ENCODE measurements at regions not wholly inside any gene's neighbourhood (a gene's known extent, or its start where the extent isn't known, plus 50 kb on each side); places are given as distances from the start of the nearest gene placed in this dataset.

GRCh38 chr6:71452697-71453370 is 164.2 kb downstream of the OGFRL1 start:
- H3K4me1 Mint-ChIP-seq: no peaks in the 10 kb centered on the region
- ATAC-seq (no peak), DNase-seq (ENCODE audit: low spot score in 2 of 2) (no peak)
- no peaks in the 10 kb centered on the region for H3K36me3 Mint-ChIP-seq
- no peak overlapping the region for H3K27ac Mint-ChIP-seq
- no peak overlapping the region for H3K4me3 Mint-ChIP-seq
- no peaks in the 10 kb centered on the region for H3K9me3 Mint-ChIP-seq

DNA sequence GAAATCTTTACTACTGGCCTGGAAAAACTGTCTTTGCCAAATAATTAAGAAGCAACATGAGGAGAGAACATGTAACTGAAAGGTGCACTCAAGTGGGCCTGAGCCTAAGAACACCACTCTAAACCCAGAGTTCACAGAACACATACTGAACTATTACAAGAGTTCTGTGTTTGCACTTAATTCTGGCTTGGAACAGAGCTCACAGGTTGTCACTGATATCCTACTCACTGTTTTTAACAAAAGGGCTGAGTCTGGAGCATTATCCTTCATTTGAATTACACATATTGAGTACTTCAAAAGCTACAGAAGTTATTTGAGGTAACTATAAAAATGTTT is 164.7 kb downstream of the OGFRL1 start:
- Mint-ChIP-seq H3K9me3 (no peaks in the 10 kb centered on the region), H3K27ac (no peak overlapping the region), H3K4me3 (no peak overlapping the region), H3K36me3 (no peaks in the 10 kb centered on the region), H3K4me1 (no peaks in the 10 kb centered on the region)
- no peak for ATAC-seq
- DNase-seq (ENCODE audit: low spot score in 2 of 2): no peak

GRCh38 chr6:71454056-71454455 is 165.4 kb downstream of the OGFRL1 start:
- Mint-ChIP-seq H3K4me3 (no peak overlapping the region), H3K9me3 (no peaks in the 10 kb centered on the region), H3K36me3 (no peaks in the 10 kb centered on the region), H3K27ac (no peak overlapping the region), H3K4me1 (no peaks in the 10 kb centered on the region)
- no peak for DNase-seq (ENCODE audit: low spot score in 2 of 2)
- ATAC-seq: no peak

DNA sequence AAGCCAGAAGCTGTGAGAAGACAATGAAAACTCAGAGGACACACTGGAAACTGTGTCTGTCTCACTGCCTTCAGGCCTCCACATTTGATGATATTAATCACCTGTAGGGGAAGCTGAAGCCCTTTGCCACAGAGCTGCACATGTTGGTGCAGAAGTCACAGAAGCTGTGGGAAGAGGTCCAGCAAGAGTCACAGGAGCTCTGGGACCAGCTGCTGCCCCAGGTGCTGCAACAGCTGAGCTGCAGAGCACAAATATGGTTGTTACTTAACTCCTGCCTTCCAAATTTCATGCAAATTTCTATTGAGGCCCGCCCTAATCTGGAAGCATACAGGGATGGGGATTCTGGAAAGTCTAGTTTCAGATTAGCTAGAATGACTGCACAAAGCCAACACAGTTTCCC is 169.3 kb downstream of the OGFRL1 start:
- DNase-seq (ENCODE audit: low spot score in 2 of 2) (no peak), ATAC-seq (no peak)
- Mint-ChIP-seq H3K4me3 (no peak overlapping the region), H3K36me3 (no peaks in the 10 kb centered on the region), H3K27ac (no peak overlapping the region), H3K4me1 (no peaks in the 10 kb centered on the region), H3K9me3 (no peaks in the 10 kb centered on the region)

- Mint-ChIP-seq H3K4me3 (no peak overlapping the region), H3K9me3 (no peaks in the 10 kb centered on the region), H3K4me1 (no peaks in the 10 kb centered on the region), H3K36me3 (no peaks in the 10 kb centered on the region), H3K27ac (no peak overlapping the region)
- ATAC-seq (no peak), DNase-seq (ENCODE audit: low spot score in 2 of 2) (no peak)
These were observed 170.6 kb downstream of the OGFRL1 start for GRCh38 chr6:71459162-71459561.

- no peaks in the 10 kb centered on the region for H3K4me1 Mint-ChIP-seq
- H3K4me3 Mint-ChIP-seq: no peak overlapping the region
- H3K27ac Mint-ChIP-seq: no peak overlapping the region
- peaks cover 4% of the 10 kb centered on the region for H3K9me3 Mint-ChIP-seq
- H3K36me3 Mint-ChIP-seq: no peaks in the 10 kb centered on the region
- DNase-seq (ENCODE audit: low spot score in 2 of 2) (no peak), ATAC-seq (no peak)
These were observed 172.3 kb downstream of the OGFRL1 start for GRCh38 chr6:71460933-71461332.

GRCh38 chr6:71463061-71463460 is 174.4 kb downstream of the OGFRL1 start:
- Mint-ChIP-seq H3K36me3 (no peaks in the 10 kb centered on the region), H3K9me3 (peaks cover 4% of the 10 kb centered on the region), H3K4me1 (no peaks in the 10 kb centered on the region), H3K27ac (no peak overlapping the region), H3K4me3 (no peak overlapping the region)
- ATAC-seq: no peak
- no peak for DNase-seq (ENCODE audit: low spot score in 2 of 2)

GRCh38 chr6:71465096-71465495 is 176.5 kb downstream of the OGFRL1 start:
- Mint-ChIP-seq H3K4me3 (no peak overlapping the region), H3K27ac (no peak overlapping the region), H3K36me3 (no peaks in the 10 kb centered on the region), H3K9me3 (peaks cover 4% of the 10 kb centered on the region), H3K4me1 (no peaks in the 10 kb centered on the region)
- no peak for DNase-seq (ENCODE audit: low spot score in 2 of 2)
- no peak for ATAC-seq

GRCh38 chr6:71466362-71466761 is 177.8 kb downstream of the OGFRL1 start:
- Mint-ChIP-seq H3K36me3 (no peaks in the 10 kb centered on the region), H3K4me3 (no peak overlapping the region), H3K9me3 (peaks cover 4% of the 10 kb centered on the region), H3K27ac (no peak overlapping the region), H3K4me1 (no peaks in the 10 kb centered on the region)
- DNase-seq (ENCODE audit: low spot score in 2 of 2): no peak
- ATAC-seq: no peak

- H3K27ac Mint-ChIP-seq: no peak overlapping the region
- no peak overlapping the region for H3K4me3 Mint-ChIP-seq
- DNase-seq (ENCODE audit: low spot score in 2 of 2) (no peak), ATAC-seq (no peak)
- H3K4me1 Mint-ChIP-seq: no peaks in the 10 kb centered on the region
- no peaks in the 10 kb centered on the region for H3K36me3 Mint-ChIP-seq
- H3K9me3 Mint-ChIP-seq: peaks cover 4% of the 10 kb centered on the region
These were observed 179.4 kb downstream of the OGFRL1 start for GRCh38 chr6:71468038-71468437.

DNA sequence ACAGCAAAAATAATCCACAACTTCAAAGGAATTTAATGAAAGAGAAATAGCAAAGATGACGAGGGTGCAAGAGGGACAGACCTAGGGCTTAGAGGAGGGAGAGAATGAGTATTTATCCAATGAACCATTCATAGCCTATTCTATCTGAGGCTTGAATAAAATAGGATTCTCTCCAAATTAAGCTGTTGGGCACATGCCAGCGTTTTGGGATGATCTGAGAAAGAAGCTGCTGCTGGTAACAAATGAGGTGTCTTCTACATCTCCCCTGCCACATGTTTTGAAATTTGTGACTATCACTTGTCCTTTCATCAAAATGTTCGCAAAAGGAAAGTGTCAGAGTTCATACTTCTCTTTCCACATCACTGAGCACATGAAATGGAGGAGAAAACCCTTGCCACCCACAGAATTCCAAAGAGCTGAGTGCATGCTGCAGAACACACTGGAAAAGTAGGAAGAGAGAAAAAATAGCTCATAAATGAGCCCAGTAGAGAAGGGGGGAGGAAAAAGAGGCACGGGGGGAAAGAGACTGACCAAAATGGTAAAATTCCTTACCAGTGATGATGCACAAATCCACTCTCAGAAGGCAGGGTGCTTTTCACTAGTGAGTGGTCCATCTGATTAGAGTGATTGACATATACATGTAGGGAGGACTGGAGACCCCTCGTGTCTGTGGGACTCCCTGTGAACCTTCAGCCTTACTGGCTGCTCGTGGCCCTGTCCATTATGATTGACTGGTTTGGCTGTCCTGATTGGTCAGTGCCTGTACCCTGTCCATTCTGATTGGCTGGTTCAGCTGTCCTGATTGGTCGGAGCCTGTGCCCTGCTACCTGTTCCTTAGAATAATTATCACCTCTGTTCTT is 180.5 kb downstream of the OGFRL1 start:
- no peak for ATAC-seq
- Mint-ChIP-seq H3K36me3 (no peaks in the 10 kb centered on the region), H3K27ac (no peak overlapping the region), H3K9me3 (peaks cover 4% of the 10 kb centered on the region), H3K4me1 (no peaks in the 10 kb centered on the region), H3K4me3 (no peak overlapping the region)
- no peak for DNase-seq (ENCODE audit: low spot score in 2 of 2)

DNA sequence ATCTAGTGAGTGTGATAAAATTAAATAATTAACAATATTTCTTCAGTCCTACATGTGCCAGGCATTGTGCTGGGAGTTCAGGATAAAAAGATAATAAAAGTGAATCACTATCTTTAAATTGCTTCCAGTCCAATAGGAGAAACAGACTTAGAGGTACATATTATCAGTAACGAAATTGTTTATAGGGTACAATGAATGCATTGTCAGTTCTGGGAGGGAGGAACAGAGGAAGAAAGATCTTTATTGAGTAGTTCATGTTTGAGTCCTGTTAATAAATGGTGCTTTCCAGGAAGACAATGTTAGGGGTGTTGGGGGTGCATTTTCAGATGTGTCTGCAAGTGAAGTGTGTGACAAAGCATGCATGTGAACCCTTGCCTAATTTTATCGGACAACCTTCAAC is 183.1 kb downstream of the OGFRL1 start:
- no peaks in the 10 kb centered on the region for H3K9me3 Mint-ChIP-seq
- H3K4me3 Mint-ChIP-seq: no peak overlapping the region
- H3K4me1 Mint-ChIP-seq: no peaks in the 10 kb centered on the region
- ATAC-seq: no peak
- DNase-seq (ENCODE audit: low spot score in 2 of 2): no peak
- H3K36me3 Mint-ChIP-seq: no peaks in the 10 kb centered on the region
- H3K27ac Mint-ChIP-seq: no peak overlapping the region

DNA sequence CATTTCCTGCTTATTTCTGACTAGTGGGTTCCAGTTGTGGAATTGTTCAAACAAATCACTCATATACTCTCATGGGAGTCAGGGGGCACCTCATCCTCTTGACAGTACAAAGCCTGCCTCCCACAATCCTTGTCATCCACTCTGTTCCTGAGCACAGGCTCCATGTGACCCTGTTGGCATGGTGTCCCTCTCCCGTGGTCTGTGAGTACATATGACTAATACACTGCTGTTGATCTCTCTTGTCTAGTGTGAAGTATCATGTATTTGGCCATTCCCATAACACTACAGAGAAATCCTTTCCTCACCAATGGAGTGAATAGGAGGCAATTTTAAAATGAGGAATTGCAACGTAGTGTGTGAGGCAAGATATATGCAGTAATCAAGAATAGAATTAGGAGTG is 185.3 kb downstream of the OGFRL1 start:
- Mint-ChIP-seq H3K4me1 (no peaks in the 10 kb centered on the region), H3K27ac (no peak overlapping the region), H3K36me3 (no peaks in the 10 kb centered on the region), H3K4me3 (no peak overlapping the region), H3K9me3 (no peaks in the 10 kb centered on the region)
- ATAC-seq: no peak
- DNase-seq (ENCODE audit: low spot score in 2 of 2): no peak

DNA sequence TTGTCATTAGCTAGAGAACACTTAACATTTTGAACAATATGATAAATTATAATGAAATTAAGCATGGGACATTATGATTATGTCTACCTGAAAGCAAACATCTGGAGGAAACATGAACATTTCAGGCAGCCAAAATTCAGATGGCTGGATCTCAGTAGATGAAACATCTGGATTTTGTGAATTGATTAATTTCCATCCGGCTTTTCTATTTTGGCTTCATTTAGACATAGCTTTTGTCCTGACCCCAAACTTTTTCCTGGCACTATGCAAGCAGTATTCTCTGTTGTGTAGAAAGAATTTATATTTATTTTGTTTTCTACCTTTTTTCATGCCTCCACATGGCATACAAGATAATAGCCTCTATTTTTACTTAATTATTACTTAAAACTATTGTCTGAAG is 186.3 kb downstream of the OGFRL1 start:
- no peak for ATAC-seq
- Mint-ChIP-seq H3K27ac (no peak overlapping the region), H3K4me3 (no peak overlapping the region), H3K4me1 (no peaks in the 10 kb centered on the region), H3K9me3 (no peaks in the 10 kb centered on the region), H3K36me3 (no peaks in the 10 kb centered on the region)
- no peak for DNase-seq (ENCODE audit: low spot score in 2 of 2)

DNA sequence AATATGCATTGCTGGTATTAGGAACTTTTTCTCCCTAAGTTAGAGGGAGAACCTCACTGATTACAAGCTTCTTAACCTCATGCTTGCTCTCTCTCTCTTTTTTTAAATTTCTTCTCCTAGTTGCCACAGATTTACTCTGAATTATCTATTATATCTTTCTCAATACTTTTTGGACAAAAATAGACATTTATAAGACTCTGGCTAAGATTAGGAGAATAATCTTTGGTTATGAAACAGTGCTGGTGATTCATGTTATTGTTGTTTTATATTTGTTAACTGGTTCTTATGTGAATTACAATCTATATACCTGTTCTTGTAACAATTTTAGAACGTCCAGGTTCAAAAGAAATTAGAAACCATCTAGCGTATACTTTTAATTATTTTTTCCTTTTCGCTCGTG is 187.8 kb downstream of the OGFRL1 start:
- Mint-ChIP-seq H3K27ac (no peak overlapping the region), H3K4me1 (no peaks in the 10 kb centered on the region), H3K9me3 (no peaks in the 10 kb centered on the region), H3K36me3 (no peaks in the 10 kb centered on the region), H3K4me3 (no peak overlapping the region)
- DNase-seq (ENCODE audit: low spot score in 2 of 2): no peak
- no peak for ATAC-seq

- Mint-ChIP-seq H3K36me3 (no peaks in the 10 kb centered on the region), H3K4me3 (no peak overlapping the region), H3K4me1 (no peaks in the 10 kb centered on the region), H3K27ac (no peak overlapping the region), H3K9me3 (no peaks in the 10 kb centered on the region)
- DNase-seq (ENCODE audit: low spot score in 2 of 2): no peak
- no peak for ATAC-seq
These were observed 188.3 kb downstream of the OGFRL1 start for GRCh38 chr6:71476872-71477271.
